ENCODE measurements at regions not wholly inside any gene's neighbourhood (a gene's known extent, or its start where the extent isn't known, plus 50 kb on each side); places are given as distances from the start of the nearest gene placed in this dataset.

DNA sequence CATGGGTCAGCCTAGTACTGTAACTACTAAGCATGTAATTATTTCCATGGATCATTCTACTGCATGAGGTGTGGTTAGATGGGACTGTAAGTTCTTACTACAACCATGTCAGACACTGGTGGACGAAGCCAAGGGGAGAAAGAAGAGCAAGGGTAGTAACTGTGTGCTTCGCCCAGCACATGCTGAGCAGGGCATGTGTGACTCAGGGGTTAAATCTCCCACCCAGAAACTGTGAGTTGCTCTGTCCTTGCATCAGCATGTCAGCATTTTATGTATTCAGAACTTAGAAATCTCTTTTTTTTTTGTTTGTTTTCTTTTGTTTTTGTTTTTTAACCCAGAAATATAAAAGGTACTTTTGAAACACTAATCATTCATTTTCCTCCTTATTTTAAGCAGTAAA is 436.6 kb upstream of the KLF12 start:
- Histone ChIP-seq H3K27ac (ENCODE audit: low read depth in 1 of 2, low read length in 2 of 2) (no peak overlapping the region), H3K4me3 (ENCODE audit: low read length in 2 of 2) (no peak overlapping the region), H3K36me3 (ENCODE audit: control insufficient read depth in 1 of 2, insufficient read depth in 2 of 2, low read length in 1 of 2) (no peaks in the 10 kb centered on the region), H3K9me3 (ENCODE audit: control insufficient read depth, low read length) (no peaks in the 10 kb centered on the region), H3K27me3 (ENCODE audit: control insufficient read depth in 1 of 2, insufficient read depth in 2 of 2, low read length in 1 of 2) (no peaks in the 10 kb centered on the region), H3K4me1 (ENCODE audit: control insufficient read depth in 1 of 2, insufficient read depth in 2 of 2, low read length in 2 of 2) (no peaks in the 10 kb centered on the region)
- intact Hi-C loops (cut with DNase I) = loop anchor here in 1 of 2 donors (10.0 kb wide), 1 partner anchor 816 kb away; no protein-coding TSS in a partner anchor
- 88% methylated on average over 2 of the region's 2 CpGs for WGBS, 2 donors
- ATAC-seq (ENCODE audit: low FRiP score) = no peak
- DNase-seq = no peak

DNA sequence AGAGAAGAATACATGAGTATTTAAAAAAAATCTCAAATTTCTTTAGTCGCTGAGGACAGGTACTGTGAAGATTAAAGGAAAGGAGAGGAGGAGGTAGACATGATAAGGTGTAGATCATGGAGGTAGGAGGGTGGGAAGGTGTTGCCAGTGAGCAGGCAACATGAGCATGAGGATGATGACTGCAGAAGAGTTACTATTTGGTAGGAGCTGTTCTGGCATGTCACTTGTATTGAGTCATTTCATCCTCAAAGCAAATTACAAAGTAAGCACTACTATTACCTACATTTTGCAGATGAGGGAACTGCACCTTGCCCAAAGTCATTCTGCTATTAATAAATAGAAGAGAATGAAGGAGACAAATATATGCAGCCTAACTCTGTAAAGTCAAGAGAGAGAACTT is 435.8 kb upstream of the KLF12 start:
- WGBS, 2 donors = 95 to 100% methylated on average over 1 of the region's 1 CpG
- Histone ChIP-seq H3K9me3 (ENCODE audit: control insufficient read depth, low read length) (no peaks in the 10 kb centered on the region), H3K36me3 (ENCODE audit: control insufficient read depth in 1 of 2, insufficient read depth in 2 of 2, low read length in 1 of 2) (no peaks in the 10 kb centered on the region), H3K27ac (ENCODE audit: low read depth in 1 of 2, low read length in 2 of 2) (no peak overlapping the region), H3K4me3 (ENCODE audit: low read length in 2 of 2) (no peak overlapping the region), H3K4me1 (ENCODE audit: control insufficient read depth in 1 of 2, insufficient read depth in 2 of 2, low read length in 2 of 2) (no peaks in the 10 kb centered on the region), H3K27me3 (ENCODE audit: control insufficient read depth in 1 of 2, insufficient read depth in 2 of 2, low read length in 1 of 2) (no peaks in the 10 kb centered on the region)
- DNase-seq (no peak), ATAC-seq (ENCODE audit: low FRiP score) (no peak)
- intact Hi-C loops (cut with DNase I) = loop anchor here in 1 of 2 donors (10.0 kb wide), 1 partner anchor 815 kb away; no protein-coding TSS in a partner anchor

DNA sequence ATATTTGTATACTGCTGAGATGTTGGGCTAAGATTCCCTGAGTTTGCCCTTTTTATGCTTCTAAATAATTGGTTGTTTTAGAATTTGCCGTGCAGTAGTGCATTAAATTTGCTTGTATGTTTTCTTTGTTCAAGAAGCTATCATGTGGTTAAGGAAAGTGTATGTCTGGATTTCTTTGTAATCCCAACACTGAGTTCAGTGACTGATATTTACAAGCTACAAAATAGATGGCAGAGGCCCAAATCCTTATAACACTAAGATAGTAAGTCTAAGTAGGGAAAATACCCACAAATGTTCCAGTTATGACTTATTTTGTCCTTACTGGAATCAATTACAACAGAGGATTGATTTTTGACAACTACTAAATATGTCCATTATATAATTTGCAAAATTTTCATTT is 435.0 kb upstream of the KLF12 start:
- ATAC-seq (ENCODE audit: low FRiP score) (no peak), DNase-seq (no peak)
- no peak overlapping the region for H3K4me3 ChIP-seq (ENCODE audit: low read length in 2 of 2)
- no peaks in the 10 kb centered on the region for H3K9me3 ChIP-seq (ENCODE audit: control insufficient read depth, low read length)
- H3K27me3 ChIP-seq (ENCODE audit: control insufficient read depth in 1 of 2, insufficient read depth in 2 of 2, low read length in 1 of 2) = no peaks in the 10 kb centered on the region
- WGBS, 2 donors = 0 to 1% methylated on average over 1 of the region's 1 CpG
- H3K4me1 ChIP-seq (ENCODE audit: control insufficient read depth in 1 of 2, insufficient read depth in 2 of 2, low read length in 2 of 2) = no peaks in the 10 kb centered on the region
- no peak overlapping the region for H3K27ac ChIP-seq (ENCODE audit: low read depth in 1 of 2, low read length in 2 of 2)
- no peaks in the 10 kb centered on the region for H3K36me3 ChIP-seq (ENCODE audit: control insufficient read depth in 1 of 2, insufficient read depth in 2 of 2, low read length in 1 of 2)
- intact Hi-C loops (cut with DNase I) = no loop called here

DNA sequence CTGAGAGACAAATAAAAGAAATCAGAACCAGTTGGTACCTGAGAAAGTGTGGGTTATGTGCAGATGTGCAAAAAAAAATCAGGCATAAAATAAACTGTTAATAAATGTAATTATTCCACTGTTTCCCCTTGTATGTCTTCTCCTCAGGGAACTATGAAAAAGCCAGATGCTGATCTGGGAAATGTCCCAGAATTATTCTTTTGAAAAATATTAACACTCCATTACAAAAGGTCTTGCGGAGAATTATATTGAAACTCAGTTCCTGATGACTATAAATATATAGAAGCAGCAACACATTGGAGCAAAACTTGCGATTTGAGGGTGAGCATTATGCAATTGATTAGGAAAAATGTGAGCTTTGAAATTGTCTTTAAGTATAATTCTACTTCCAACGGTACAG is 433.3 kb upstream of the KLF12 start:
- Histone ChIP-seq H3K27me3 (ENCODE audit: control insufficient read depth in 1 of 2, insufficient read depth in 2 of 2, low read length in 1 of 2) (no peaks in the 10 kb centered on the region), H3K27ac (ENCODE audit: low read depth in 1 of 2, low read length in 2 of 2) (no peak overlapping the region), H3K4me3 (ENCODE audit: low read length in 2 of 2) (no peak overlapping the region), H3K4me1 (ENCODE audit: control insufficient read depth in 1 of 2, insufficient read depth in 2 of 2, low read length in 2 of 2) (no peaks in the 10 kb centered on the region), H3K9me3 (ENCODE audit: control insufficient read depth, low read length) (no peaks in the 10 kb centered on the region), H3K36me3 (ENCODE audit: control insufficient read depth in 1 of 2, insufficient read depth in 2 of 2, low read length in 1 of 2) (no peaks in the 10 kb centered on the region)
- 93 to 94% methylated on average over 3 of the region's 3 CpGs for WGBS, 2 donors
- no peak for ATAC-seq (ENCODE audit: low FRiP score)
- no peak for DNase-seq
- intact Hi-C loops (cut with DNase I) = no loop called here

DNA sequence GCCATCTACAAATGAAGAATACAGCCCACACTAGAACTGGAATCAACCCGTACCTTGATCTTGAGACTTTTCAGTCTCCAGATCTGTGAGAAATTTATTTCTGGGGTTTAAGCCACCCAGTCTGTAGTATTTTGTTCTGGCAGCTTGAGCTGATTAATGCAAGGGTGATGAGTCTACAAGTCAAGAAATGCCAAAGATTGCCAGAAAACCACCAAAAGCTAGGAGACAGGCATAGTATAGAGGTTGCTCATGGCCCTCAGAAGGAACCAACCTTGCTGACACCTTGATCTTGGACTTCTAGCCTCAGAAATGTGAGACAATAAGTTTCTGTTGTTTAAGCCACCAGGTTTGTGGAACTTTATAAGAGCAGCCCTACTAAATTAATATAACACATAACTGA is 428.2 kb upstream of the KLF12 start:
- Histone ChIP-seq H3K27ac (ENCODE audit: low read depth in 1 of 2, low read length in 2 of 2) (no peak overlapping the region), H3K36me3 (ENCODE audit: control insufficient read depth in 1 of 2, insufficient read depth in 2 of 2, low read length in 1 of 2) (no peaks in the 10 kb centered on the region), H3K4me3 (ENCODE audit: low read length in 2 of 2) (no peak overlapping the region), H3K9me3 (ENCODE audit: control insufficient read depth, low read length) (no peaks in the 10 kb centered on the region), H3K4me1 (ENCODE audit: control insufficient read depth in 1 of 2, insufficient read depth in 2 of 2, low read length in 2 of 2) (no peaks in the 10 kb centered on the region), H3K27me3 (ENCODE audit: control insufficient read depth in 1 of 2, insufficient read depth in 2 of 2, low read length in 1 of 2) (no peaks in the 10 kb centered on the region)
- DNase-seq = no peak
- no peak for ATAC-seq (ENCODE audit: low FRiP score)
- intact Hi-C loops (cut with DNase I) = no loop called here
- WGBS, 2 donors = 96 to 100% methylated on average over 1 of the region's 1 CpG

DNA sequence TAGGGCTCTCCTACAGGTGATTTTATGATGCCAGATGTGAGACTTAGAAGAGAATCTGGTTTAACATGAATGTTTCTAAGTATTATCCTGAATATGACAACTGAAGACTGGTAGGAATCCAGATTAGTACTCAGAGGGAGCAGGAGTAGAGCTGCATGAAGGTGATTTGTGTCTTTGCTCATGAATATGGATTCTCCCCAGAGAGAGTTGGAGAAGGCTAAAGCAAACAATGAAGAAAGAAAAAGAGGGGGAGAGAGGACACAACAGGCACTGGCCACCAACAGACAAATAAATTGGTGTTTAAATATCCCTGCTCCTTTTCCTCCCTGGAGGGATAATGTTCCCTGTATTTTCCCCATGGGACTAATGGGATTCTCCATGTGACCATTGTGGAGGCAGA is 427.0 kb upstream of the KLF12 start:
- no peak for ATAC-seq (ENCODE audit: low FRiP score)
- DNase-seq = no peak
- Histone ChIP-seq H3K36me3 (ENCODE audit: control insufficient read depth in 1 of 2, insufficient read depth in 2 of 2, low read length in 1 of 2) (no peaks in the 10 kb centered on the region), H3K27ac (ENCODE audit: low read depth in 1 of 2, low read length in 2 of 2) (no peak overlapping the region), H3K4me1 (ENCODE audit: control insufficient read depth in 1 of 2, insufficient read depth in 2 of 2, low read length in 2 of 2) (no peaks in the 10 kb centered on the region), H3K27me3 (ENCODE audit: control insufficient read depth in 1 of 2, insufficient read depth in 2 of 2, low read length in 1 of 2) (no peaks in the 10 kb centered on the region), H3K9me3 (ENCODE audit: control insufficient read depth, low read length) (no peaks in the 10 kb centered on the region), H3K4me3 (ENCODE audit: low read length in 2 of 2) (no peak overlapping the region)
- intact Hi-C loops (cut with DNase I) = no loop called here

DNA sequence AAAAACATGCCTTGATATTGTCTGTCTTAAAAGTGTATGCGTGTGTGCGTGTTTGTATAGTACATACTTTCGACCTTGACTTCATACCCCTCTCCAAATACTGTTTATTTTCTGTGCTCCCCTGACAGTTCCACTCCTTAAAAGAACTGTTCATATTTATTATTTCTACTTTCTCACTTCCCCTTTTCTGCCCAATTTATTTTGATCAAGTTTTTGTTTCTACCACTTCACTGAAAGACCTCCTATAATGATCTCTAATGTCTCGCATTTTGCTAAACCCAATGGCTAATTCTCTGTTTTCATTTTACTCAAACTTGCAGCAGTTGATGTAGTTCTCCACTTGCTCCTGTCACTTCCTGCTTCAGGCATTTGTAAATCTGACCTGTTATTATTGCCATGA is 426.1 kb upstream of the KLF12 start:
- Histone ChIP-seq H3K4me1 (ENCODE audit: control insufficient read depth in 1 of 2, insufficient read depth in 2 of 2, low read length in 2 of 2) (no peaks in the 10 kb centered on the region), H3K36me3 (ENCODE audit: control insufficient read depth in 1 of 2, insufficient read depth in 2 of 2, low read length in 1 of 2) (no peaks in the 10 kb centered on the region), H3K9me3 (ENCODE audit: control insufficient read depth, low read length) (no peaks in the 10 kb centered on the region), H3K4me3 (ENCODE audit: low read length in 2 of 2) (no peak overlapping the region), H3K27me3 (ENCODE audit: control insufficient read depth in 1 of 2, insufficient read depth in 2 of 2, low read length in 1 of 2) (no peaks in the 10 kb centered on the region), H3K27ac (ENCODE audit: low read depth in 1 of 2, low read length in 2 of 2) (no peak overlapping the region)
- intact Hi-C loops (cut with DNase I) = no loop called here
- ATAC-seq (ENCODE audit: low FRiP score) (no peak), DNase-seq (no peak)
- WGBS, 2 donors = 65 to 80% methylated on average over 4 of the region's 4 CpGs

DNA sequence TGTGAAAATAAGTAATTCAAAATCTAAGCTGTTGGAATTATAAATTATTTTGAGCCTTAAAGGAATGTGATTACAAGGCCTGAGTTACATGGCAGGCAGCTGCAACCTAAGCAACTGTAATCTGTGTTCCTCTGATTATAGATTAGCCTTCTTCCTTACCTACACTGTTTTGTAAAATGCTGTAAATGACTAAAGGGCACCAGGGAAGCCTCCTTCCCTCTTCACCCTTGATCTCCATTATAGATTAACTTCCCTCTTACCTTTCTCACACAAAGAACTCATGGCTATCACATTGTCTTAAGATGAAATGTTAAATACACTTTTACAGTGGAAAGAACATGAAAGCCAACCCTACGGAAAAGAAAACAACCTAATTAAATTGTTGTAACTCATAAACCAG is 423.7 kb upstream of the KLF12 start:
- H3K27ac ChIP-seq (ENCODE audit: low read depth in 1 of 2, low read length in 2 of 2) = no peak overlapping the region
- ATAC-seq (ENCODE audit: low FRiP score) (no peak), DNase-seq (no peak)
- intact Hi-C loops (cut with DNase I) = no loop called here
- H3K27me3 ChIP-seq (ENCODE audit: control insufficient read depth in 1 of 2, insufficient read depth in 2 of 2, low read length in 1 of 2) = no peaks in the 10 kb centered on the region
- no peaks in the 10 kb centered on the region for H3K9me3 ChIP-seq (ENCODE audit: control insufficient read depth, low read length)
- 93 to 98% methylated on average over 1 of the region's 1 CpG for WGBS, 2 donors
- H3K36me3 ChIP-seq (ENCODE audit: control insufficient read depth in 1 of 2, insufficient read depth in 2 of 2, low read length in 1 of 2) = no peaks in the 10 kb centered on the region
- no peak overlapping the region for H3K4me3 ChIP-seq (ENCODE audit: low read length in 2 of 2)
- H3K4me1 ChIP-seq (ENCODE audit: control insufficient read depth in 1 of 2, insufficient read depth in 2 of 2, low read length in 2 of 2) = no peaks in the 10 kb centered on the region

DNA sequence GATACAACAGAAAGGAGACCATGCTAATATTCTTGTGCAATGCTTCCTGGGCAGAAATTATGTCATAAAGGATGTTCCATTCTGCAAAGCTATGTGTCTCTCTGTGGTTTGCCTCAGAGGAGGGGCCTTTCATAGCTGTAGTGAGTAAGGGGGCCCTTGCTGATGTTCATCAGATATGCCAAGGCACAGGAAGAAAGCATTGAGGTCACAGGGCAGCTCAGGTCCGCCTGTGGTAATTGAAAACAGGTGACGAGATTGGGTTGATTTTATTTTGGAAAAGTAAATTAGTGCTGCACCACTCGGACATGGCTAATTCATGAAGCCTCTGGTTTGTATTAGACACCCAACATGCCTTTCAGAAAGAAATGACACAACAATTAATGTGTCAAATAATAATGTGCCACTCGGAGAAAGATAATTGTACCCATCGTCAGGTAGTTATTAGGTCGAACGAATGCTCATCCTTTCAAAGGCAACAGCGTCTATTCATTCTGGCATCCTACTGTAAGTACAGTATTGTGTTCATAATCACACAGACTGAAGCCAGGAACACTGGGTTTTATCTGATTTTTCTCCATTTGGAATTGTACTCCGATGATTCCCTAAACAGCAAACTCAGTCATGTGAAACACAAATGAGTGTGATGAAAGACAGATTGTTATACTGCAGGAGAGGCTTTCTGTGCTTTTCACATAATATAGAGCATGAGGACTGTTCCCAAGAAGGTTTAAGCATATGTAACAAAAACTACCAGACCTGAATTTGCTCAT is 421.6 kb upstream of the KLF12 start:
- Histone ChIP-seq H3K27me3 (ENCODE audit: control insufficient read depth in 1 of 2, insufficient read depth in 2 of 2, low read length in 1 of 2) (no peaks in the 10 kb centered on the region), H3K27ac (ENCODE audit: low read depth in 1 of 2, low read length in 2 of 2) (no peak overlapping the region), H3K4me1 (ENCODE audit: control insufficient read depth in 1 of 2, insufficient read depth in 2 of 2, low read length in 2 of 2) (no peaks in the 10 kb centered on the region), H3K4me3 (ENCODE audit: low read length in 2 of 2) (no peak overlapping the region), H3K9me3 (ENCODE audit: control insufficient read depth, low read length) (no peaks in the 10 kb centered on the region), H3K36me3 (ENCODE audit: control insufficient read depth in 1 of 2, insufficient read depth in 2 of 2, low read length in 1 of 2) (no peaks in the 10 kb centered on the region)
- 62 to 72% methylated on average over 9 of the region's 9 CpGs for WGBS, 2 donors
- DNase-seq (no peak), ATAC-seq (ENCODE audit: low FRiP score) (no peak)
- intact Hi-C loops (cut with DNase I) = no loop called here
